ENCODE measurements at regions not wholly inside any gene's neighbourhood (a gene's known extent, or its start where the extent isn't known, plus 50 kb on each side); places are given as distances from the start of the nearest gene placed in this dataset.

- TF ChIP-seq POLR2A (IDR thresholded peaks at IDR 0.05; ENCODE audit: low read length) (no peak), GATA1 (IDR thresholded peaks at IDR 0.05; ENCODE audit: low read depth, low read length) (no peak)
These were observed 51.0 kb upstream of the DMRTB1 start for GRCh38 chr1:53408013-53408754.

All from erythroblast (primary cell).